DND-41 (cell line): ENCODE measurements at regions not wholly inside any gene's neighbourhood (a gene's known extent, or its start where the extent isn't known, plus 50 kb on each side); places are given as distances from the start of the nearest gene placed in this dataset.

ENCODE experiments used
- ATAC-seq: fragments of 200-7000 bp; cut with Tn5 transposase; 3 replicates; pipeline ENCODE4 v1.9.1; 2021; ENCODE audit warnings: low read depth; ENCODE audit not compliant: insufficient read depth
- DNase-seq: peaks from one replicate; pipeline ENCODE4 v3.0.0-alpha.2; 2020
- H2AFZ ChIP-seq: 2 replicates; pipeline ENCODE4 v1.6.0; 2012; ENCODE audit warnings: low read depth, low read length
- H3K27ac ChIP-seq: 2 replicates; pipeline ENCODE4 v1.5.1; 2012; ENCODE audit warnings: low read length, inconsistent platforms
- H3K27me3 ChIP-seq: fragments of 200-600 bp; sonication (generic); 2 replicates; pipeline ENCODE4 v1.6.0; 2012; ENCODE audit warnings: low read length, mild to moderate bottlenecking, inconsistent platforms; ENCODE audit not compliant: insufficient read depth, poor library complexity
- H3K36me3 ChIP-seq: 2 replicates; pipeline ENCODE4 v1.5.1; 2012; ENCODE audit warnings: low read length, inconsistent platforms; ENCODE audit not compliant: insufficient read depth
- H3K4me1 ChIP-seq: 2 replicates; pipeline ENCODE4 v1.5.1; 2012; ENCODE audit warnings: mild to moderate bottlenecking, low read length; ENCODE audit not compliant: insufficient read depth
- H3K4me2 ChIP-seq: 2 replicates; pipeline ENCODE4 v1.6.0; 2012; ENCODE audit warnings: mild to moderate bottlenecking, moderate library complexity, low read length, inconsistent platforms; ENCODE audit not compliant: insufficient read depth
- H3K4me3 ChIP-seq, 2 experiments: fragments of 200-600 bp in 1 of 2; shearing (Covaris generic) in 1 of 2; 2 replicates each; pipeline ENCODE4 v1.5.1; 2012 to 2016; ENCODE audit warnings: inconsistent platforms in 2 of 2, low read length in 2 of 2, mild to moderate bottlenecking in 2 of 2, low read depth in 1 of 2, moderate library complexity in 1 of 2
- H3K79me2 ChIP-seq: 2 replicates; pipeline ENCODE4 v1.6.0; 2012; ENCODE audit warnings: low read length, inconsistent platforms; ENCODE audit not compliant: insufficient read depth
- H3K9ac ChIP-seq: 2 replicates; pipeline ENCODE4 v1.6.0; 2012; ENCODE audit warnings: low read depth, mild to moderate bottlenecking, inconsistent platforms, low read length, moderate library complexity
- H3K9me3 ChIP-seq: 2 replicates; pipeline ENCODE4 v1.5.1; 2012; ENCODE audit warnings: low read length, moderate library complexity, mild to moderate bottlenecking, inconsistent platforms; ENCODE audit not compliant: insufficient read depth, severe bottlenecking
- H4K20me1 ChIP-seq: 2 replicates; pipeline ENCODE4 v1.6.0; 2012; ENCODE audit warnings: low read length; ENCODE audit not compliant: insufficient read depth
- CTCF ChIP-seq: IDR thresholded peaks from 2 replicates; pipeline ENCODE4 v1.5.1; 2012; ENCODE audit warnings: borderline replicate concordance, low read length, moderate library complexity, mild to moderate bottlenecking; ENCODE audit not compliant: poor library complexity, severe bottlenecking; ENCODE audit errors: extremely low read depth
- EZH2 ChIP-seq: IDR thresholded peaks from 3 replicates; pipeline ENCODE4 v1.6.1; 2012; ENCODE audit warnings: borderline replicate concordance, low read depth, mild to moderate bottlenecking, moderate library complexity, low read length, inconsistent platforms; ENCODE audit not compliant: severe bottlenecking

DNA sequence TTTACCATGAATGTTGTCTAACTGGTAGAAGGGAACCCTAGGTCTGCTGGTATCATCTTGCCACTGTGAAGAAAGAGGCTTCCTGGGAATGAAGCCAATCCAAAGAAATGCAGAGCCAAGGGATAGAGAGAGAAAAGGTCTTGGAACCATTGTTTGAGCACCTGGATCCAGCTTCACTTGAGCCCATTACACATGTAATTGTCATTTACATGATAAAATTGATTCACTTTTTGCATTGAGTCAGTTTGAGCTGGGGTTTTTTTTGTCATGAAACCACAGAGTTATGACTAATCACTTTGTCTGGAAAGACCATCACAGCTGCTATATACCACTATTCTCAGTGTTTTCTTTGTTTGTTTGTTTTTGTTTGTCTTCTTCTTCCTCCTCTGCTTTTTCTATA is 112.3 kb downstream of the CBLN4 start:
- no peaks in the 10 kb centered on the region for H3K9me3 ChIP-seq
- no peaks in the 10 kb centered on the region for H3K36me3 ChIP-seq
- ATAC-seq (no peak), DNase-seq (no peak)
- no peak overlapping the region for H3K27ac ChIP-seq
- no peak overlapping the region for H3K4me3 ChIP-seq
- no peaks in the 10 kb centered on the region for H3K27me3 ChIP-seq
- no peak overlapping the region for H3K9ac ChIP-seq
- no peaks in the 10 kb centered on the region for H3K4me1 ChIP-seq
- H3K4me2 ChIP-seq, result no peak overlapping the region
- no peak overlapping the region for H2AFZ ChIP-seq
- no peaks in the 10 kb centered on the region for H3K79me2 ChIP-seq
- no peaks in the 10 kb centered on the region for H4K20me1 ChIP-seq
- TF ChIP-seq EZH2, result no peak
- TF ChIP-seq CTCF, result no peak

- no peak overlapping the region for H3K4me2 ChIP-seq
- no peaks in the 10 kb centered on the region for H3K36me3 ChIP-seq
- no peaks in the 10 kb centered on the region for H3K9me3 ChIP-seq
- no peaks in the 10 kb centered on the region for H3K4me1 ChIP-seq
- no peak overlapping the region for H3K27ac ChIP-seq
- DNase-seq (no peak), ATAC-seq (no peak)
- TF ChIP-seq CTCF (no peak), EZH2 (no peak)
- H3K79me2 ChIP-seq, result no peaks in the 10 kb centered on the region
- no peak overlapping the region for H3K9ac ChIP-seq
- H3K4me3 ChIP-seq, result no peak overlapping the region
- H4K20me1 ChIP-seq, result no peaks in the 10 kb centered on the region
- no peaks in the 10 kb centered on the region for H3K27me3 ChIP-seq
- no peak overlapping the region for H2AFZ ChIP-seq
These were observed 116.6 kb downstream of the CBLN4 start for GRCh38 chr20:55888685-55889084.

- Histone ChIP-seq H3K79me2 (no peaks in the 10 kb centered on the region), H4K20me1 (no peaks in the 10 kb centered on the region), H3K27me3 (no peaks in the 10 kb centered on the region), H3K9ac (no peak overlapping the region), H3K36me3 (no peaks in the 10 kb centered on the region), H3K4me2 (no peak overlapping the region), H3K9me3 (no peaks in the 10 kb centered on the region), H3K4me1 (no peaks in the 10 kb centered on the region), H2AFZ (no peak overlapping the region), H3K4me3 (no peak overlapping the region), H3K27ac (no peak overlapping the region)
- no peak for DNase-seq
- TF ChIP-seq EZH2, result no peak
- no peak for TF ChIP-seq CTCF
- ATAC-seq, result no peak
These were observed 122.4 kb downstream of the CBLN4 start for GRCh38 chr20:55882910-55883309.

DNA sequence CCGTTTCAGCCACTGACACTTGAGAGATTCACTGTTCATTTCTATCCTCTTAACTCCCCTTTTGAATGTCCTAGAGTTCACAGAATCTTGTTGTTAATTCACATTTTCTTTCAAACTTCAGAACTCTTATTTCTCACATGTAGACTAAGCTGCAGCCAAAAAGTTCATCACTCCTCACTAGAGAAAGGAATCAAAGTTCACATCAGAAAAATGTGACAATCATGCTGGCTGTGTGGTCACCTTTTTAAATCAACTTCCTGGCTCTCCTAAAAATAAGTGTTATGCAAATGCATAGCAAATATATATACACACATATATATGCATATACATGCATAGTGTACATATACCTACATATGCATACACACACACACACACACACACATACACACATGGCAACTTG is 123.0 kb downstream of the CBLN4 start:
- H3K27ac ChIP-seq, result no peak overlapping the region
- no peaks in the 10 kb centered on the region for H3K27me3 ChIP-seq
- H3K9me3 ChIP-seq, result no peaks in the 10 kb centered on the region
- no peak overlapping the region for H3K9ac ChIP-seq
- no peaks in the 10 kb centered on the region for H3K79me2 ChIP-seq
- no peaks in the 10 kb centered on the region for H4K20me1 ChIP-seq
- no peaks in the 10 kb centered on the region for H3K4me1 ChIP-seq
- no peak for DNase-seq
- ATAC-seq, result no peak
- no peak overlapping the region for H3K4me2 ChIP-seq
- H2AFZ ChIP-seq, result no peak overlapping the region
- no peaks in the 10 kb centered on the region for H3K36me3 ChIP-seq
- TF ChIP-seq CTCF (no peak), EZH2 (no peak)
- H3K4me3 ChIP-seq, result no peak overlapping the region
